Breast epithelium (tissue), 3 donors: ENCODE measurements at regions not wholly inside any gene's neighbourhood (a gene's known extent, or its start where the extent isn't known, plus 50 kb on each side); places are given as distances from the start of the nearest gene placed in this dataset.

Experiments
- POLR2AphosphoS5 ChIP-seq, 3 donors: sonication (generic); formaldehyde crosslinking; IDR thresholded peaks; one replicate each; pipeline ENCODE4 v1.6.1; 2017; ENCODE audit warnings: antibody characterized with exemption in 3 of 3
- TF ChIP-seq, protein P1 (sequence below), 3 donors: fragments of 450-650 bp; IDR thresholded peaks; one replicate each; pipeline ENCODE4 v1.5.1; 2016 to 2017; ENCODE audit warnings: antibody characterized with exemption in 3 of 3, mild to moderate bottlenecking in 3 of 3, moderate library complexity in 3 of 3

DNA sequence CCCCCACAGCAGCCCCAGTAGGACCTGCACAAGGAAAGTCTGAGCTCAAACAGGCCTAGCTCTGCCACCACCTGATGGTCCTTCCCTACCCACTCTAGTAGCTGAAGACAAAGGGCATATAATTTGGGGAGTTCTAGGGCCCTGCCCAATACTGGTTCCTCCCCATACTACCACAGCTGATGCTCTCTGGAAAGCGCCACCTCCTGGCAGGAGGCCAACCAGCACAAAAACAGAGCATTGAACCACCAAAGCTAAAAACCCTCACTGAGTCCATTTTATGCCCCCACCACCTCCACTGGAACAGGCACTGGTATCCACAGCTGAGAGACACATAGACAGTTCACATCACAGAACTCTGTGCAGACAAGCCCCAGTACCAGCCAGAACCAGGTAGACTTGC lies 1276.8 kb downstream of the OLFM4 start:
- no peak for TF ChIP-seq POLR2AphosphoS5 (IDR thresholded peaks at IDR 0.05)
- TF ChIP-seq, protein P1, sequence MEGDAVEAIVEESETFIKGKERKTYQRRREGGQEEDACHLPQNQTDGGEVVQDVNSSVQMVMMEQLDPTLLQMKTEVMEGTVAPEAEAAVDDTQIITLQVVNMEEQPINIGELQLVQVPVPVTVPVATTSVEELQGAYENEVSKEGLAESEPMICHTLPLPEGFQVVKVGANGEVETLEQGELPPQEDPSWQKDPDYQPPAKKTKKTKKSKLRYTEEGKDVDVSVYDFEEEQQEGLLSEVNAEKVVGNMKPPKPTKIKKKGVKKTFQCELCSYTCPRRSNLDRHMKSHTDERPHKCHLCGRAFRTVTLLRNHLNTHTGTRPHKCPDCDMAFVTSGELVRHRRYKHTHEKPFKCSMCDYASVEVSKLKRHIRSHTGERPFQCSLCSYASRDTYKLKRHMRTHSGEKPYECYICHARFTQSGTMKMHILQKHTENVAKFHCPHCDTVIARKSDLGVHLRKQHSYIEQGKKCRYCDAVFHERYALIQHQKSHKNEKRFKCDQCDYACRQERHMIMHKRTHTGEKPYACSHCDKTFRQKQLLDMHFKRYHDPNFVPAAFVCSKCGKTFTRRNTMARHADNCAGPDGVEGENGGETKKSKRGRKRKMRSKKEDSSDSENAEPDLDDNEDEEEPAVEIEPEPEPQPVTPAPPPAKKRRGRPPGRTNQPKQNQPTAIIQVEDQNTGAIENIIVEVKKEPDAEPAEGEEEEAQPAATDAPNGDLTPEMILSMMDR (IDR thresholded peaks at IDR 0.05) = no peak
